PC-3 (cell line): ENCODE measurements at regions not wholly inside any gene's neighbourhood (a gene's known extent, or its start where the extent isn't known, plus 50 kb on each side); places are given as distances from the start of the nearest gene placed in this dataset.
"Not testable (repeated sequence)": the region's sequence is repeated elsewhere in the genome, so short reads cannot be mapped to it uniquely, and the experiment has no call there.

Experiments used
- ATAC-seq: fragments of 200-7000 bp; cut with Tn5 transposase; 2 replicates; pipeline ENCODE4 v1.9.1; 2020; ENCODE audit warnings: mild to moderate bottlenecking, moderate library complexity
- BruUV-seq: library from RNA; stranded (reverse); fragments of 400-500 nt; replicated peaks from 2 replicates; lab custom pipeline; 2021; lab: Mats Ljungman, UMichigan
- CTCF ChIA-PET: fragments of 300-600 bp; sonication (Branson Sonifier 250); formaldehyde crosslinking; loops from one replicate; lab custom pipeline; 2022; ENCODE audit warnings: antibody characterized with exemption; lab: Charles Lee
- POLR2A ChIA-PET: fragments of 300-600 bp; sonication (Branson Sonifier 250); formaldehyde crosslinking; loops from one replicate; lab custom pipeline; 2022; ENCODE audit warnings: antibody characterized with exemption; ENCODE audit not compliant: unreplicated experiment; lab: Charles Lee
- DNase-seq: peaks from one replicate; pipeline ENCODE4 v3.0.0-alpha.2; 2015
- H2AFZ ChIP-seq: fragments of 300-600 bp; sonication (generic); 2 replicates; pipeline ENCODE4 v1.6.0; 2016; ENCODE audit warnings: antibody characterized with exemption, low read length
- H3F3A ChIP-seq: fragments of 300-600 bp; sonication (generic); one replicate; pipeline ENCODE4 v1.6.0; 2017; ENCODE audit warnings: antibody characterized with exemption, low read length, control low read depth, mild to moderate bottlenecking; ENCODE audit not compliant: unreplicated experiment
- H3K27ac ChIP-seq: fragments of 300-600 bp; sonication (generic); 2 replicates; pipeline ENCODE4 v1.5.1; 2016; ENCODE audit warnings: mild to moderate bottlenecking, low read length
- H3K27me3 ChIP-seq: fragments of 300-600 bp; sonication (generic); 2 replicates; pipeline ENCODE4 v1.6.1; 2016; ENCODE audit warnings: low read length, mixed read lengths
- H3K36me3 ChIP-seq: fragments of 300-600 bp; sonication (generic); 2 replicates; pipeline ENCODE4 v1.6.1; 2016; ENCODE audit warnings: low read depth, mixed run types, low read length, mixed read lengths
- H3K4me1 ChIP-seq: fragments of 300-600 bp; sonication (generic); 2 replicates; pipeline ENCODE4 v1.5.1; 2016; ENCODE audit warnings: low read length; ENCODE audit not compliant: insufficient read depth
- H3K4me2 ChIP-seq: fragments of 300-600 bp; sonication (generic); 2 replicates; pipeline ENCODE4 v1.6.0; 2016; ENCODE audit warnings: low read length
- H3K4me3 ChIP-seq: fragments of 300-600 bp; sonication (generic); 2 replicates; pipeline ENCODE4 v1.5.1; 2016; ENCODE audit warnings: mild to moderate bottlenecking, low read length, mixed read lengths
- H3K79me2 ChIP-seq: fragments of 300-600 bp; sonication (generic); 2 replicates; pipeline ENCODE4 v1.6.1; 2017; ENCODE audit warnings: low read length, mixed read lengths
- H3K9ac ChIP-seq: fragments of 300-600 bp; sonication (generic); 2 replicates; pipeline ENCODE4 v1.6.0; 2016; ENCODE audit warnings: mild to moderate bottlenecking, low read length
- H3K9me2 ChIP-seq: fragments of 300-600 bp; sonication (generic); replicated peaks from 2 replicates; pipeline ENCODE4 v1.6.1; 2016; ENCODE audit warnings: mixed run types, low read length, mixed read lengths
- H3K9me3 ChIP-seq: fragments of 300-600 bp; sonication (generic); 2 replicates; pipeline ENCODE4 v1.6.1; 2016; ENCODE audit warnings: low read length, mixed read lengths
- H4K20me1 ChIP-seq: fragments of 300-600 bp; sonication (generic); 2 replicates; pipeline ENCODE4 v1.6.1; 2016; ENCODE audit warnings: low read length, mixed read lengths
- EZH2 ChIP-seq: fragments of 300-600 bp; sonication (generic); IDR thresholded peaks from one replicate; pipeline ENCODE4 v1.6.1; 2017; ENCODE audit warnings: antibody characterized with exemption, mild to moderate bottlenecking, low read length; ENCODE audit not compliant: unreplicated experiment
- EZH2phosphoT487 ChIP-seq: fragments of 300-600 bp; sonication (generic); IDR thresholded peaks from 2 replicates; pipeline ENCODE4 v1.6.1; 2018; ENCODE audit warnings: mild to moderate bottlenecking, antibody characterized with exemption, low read length, borderline replicate concordance
- intact Hi-C: fragments of 100-400 bp; cut with micrococcal nuclease; formaldehyde crosslinking; loops from 2 replicates; pipeline ENCODE4 v1.9.0; 2023
- TF ChIP-seq, protein P1 (sequence below): fragments of 300-600 bp; sonication (generic); conservative IDR thresholded peaks from 2 replicates; pipeline ENCODE4 v1.5.1; 2017; ENCODE audit warnings: antibody characterized with exemption, low read depth, mild to moderate bottlenecking, low read length

DNA sequence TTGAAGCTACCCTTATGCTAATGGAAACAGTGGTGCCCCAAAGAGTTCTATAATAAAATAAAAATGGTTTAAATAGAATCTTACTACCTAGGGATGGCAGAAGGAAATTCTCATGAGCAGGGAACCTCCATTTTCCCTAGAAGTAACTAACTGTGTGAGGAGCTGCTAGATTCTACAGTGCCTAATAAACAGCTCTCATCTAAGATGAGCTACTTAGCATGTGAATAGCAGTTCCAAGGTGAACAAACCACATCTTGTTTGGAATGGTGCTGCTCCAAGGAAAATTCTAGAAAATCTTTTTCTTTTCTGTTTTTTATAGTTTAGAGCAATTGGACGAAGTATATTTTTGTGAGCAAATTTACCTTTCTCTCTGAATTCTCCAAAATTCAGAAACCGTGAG lies 1015.3 kb upstream of the NOVA1 start:
- no peak for ATAC-seq
- Histone ChIP-seq H4K20me1 (no peaks in the 10 kb centered on the region), H3F3A (no peaks in the 10 kb centered on the region), H3K4me3 (no peak overlapping the region), H3K9me3 (no peaks in the 10 kb centered on the region), H3K27ac (no peak overlapping the region), H3K27me3 (no peaks in the 10 kb centered on the region), H3K79me2 (no peaks in the 10 kb centered on the region), H3K4me2 (no peak overlapping the region), H3K4me1 (no peaks in the 10 kb centered on the region), H2AFZ (no peak overlapping the region), H3K36me3 (no peaks in the 10 kb centered on the region), H3K9me2 (no peaks in the 10 kb centered on the region), H3K9ac (no peak overlapping the region)
- no TSS peak for BruUV-seq
- CTCF ChIA-PET = no interaction called here
- TF ChIP-seq EZH2phosphoT487 (no peak), EZH2 (no peak)
- TF ChIP-seq, protein P1, sequence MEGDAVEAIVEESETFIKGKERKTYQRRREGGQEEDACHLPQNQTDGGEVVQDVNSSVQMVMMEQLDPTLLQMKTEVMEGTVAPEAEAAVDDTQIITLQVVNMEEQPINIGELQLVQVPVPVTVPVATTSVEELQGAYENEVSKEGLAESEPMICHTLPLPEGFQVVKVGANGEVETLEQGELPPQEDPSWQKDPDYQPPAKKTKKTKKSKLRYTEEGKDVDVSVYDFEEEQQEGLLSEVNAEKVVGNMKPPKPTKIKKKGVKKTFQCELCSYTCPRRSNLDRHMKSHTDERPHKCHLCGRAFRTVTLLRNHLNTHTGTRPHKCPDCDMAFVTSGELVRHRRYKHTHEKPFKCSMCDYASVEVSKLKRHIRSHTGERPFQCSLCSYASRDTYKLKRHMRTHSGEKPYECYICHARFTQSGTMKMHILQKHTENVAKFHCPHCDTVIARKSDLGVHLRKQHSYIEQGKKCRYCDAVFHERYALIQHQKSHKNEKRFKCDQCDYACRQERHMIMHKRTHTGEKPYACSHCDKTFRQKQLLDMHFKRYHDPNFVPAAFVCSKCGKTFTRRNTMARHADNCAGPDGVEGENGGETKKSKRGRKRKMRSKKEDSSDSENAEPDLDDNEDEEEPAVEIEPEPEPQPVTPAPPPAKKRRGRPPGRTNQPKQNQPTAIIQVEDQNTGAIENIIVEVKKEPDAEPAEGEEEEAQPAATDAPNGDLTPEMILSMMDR = no peak
- intact Hi-C loops = no loop called here
- POLR2A ChIA-PET = no interaction called here
- no peak for DNase-seq

DNA sequence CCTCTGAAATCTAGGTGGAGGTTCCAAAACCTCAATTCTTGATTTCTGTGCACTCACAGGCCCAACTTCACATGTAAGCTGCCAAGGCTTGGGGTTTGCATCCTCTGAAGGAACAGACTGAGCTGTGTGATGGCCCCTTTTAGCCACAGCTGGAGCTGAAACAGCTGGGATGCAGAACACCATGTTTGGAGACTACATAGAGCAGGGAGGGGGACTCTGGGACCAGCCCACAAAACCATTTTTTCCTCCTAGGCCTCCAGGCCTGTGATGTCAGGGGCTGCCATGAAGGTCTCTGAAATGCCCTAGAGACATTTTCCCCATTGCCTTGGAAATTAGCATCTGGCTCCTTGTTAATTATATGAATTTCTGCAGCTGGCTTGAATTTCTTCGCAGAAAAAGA lies 1025.9 kb upstream of the NOVA1 start:
- no peaks in the 10 kb centered on the region for H3K4me1 ChIP-seq
- H3K27me3 ChIP-seq = no peaks in the 10 kb centered on the region
- BruUV-seq = no TSS peak
- DNase-seq = no peak
- ChIA-PET CTCF (no interaction called here), POLR2A (no interaction called here)
- intact Hi-C loops = no loop called here
- H3K79me2 ChIP-seq = no peaks in the 10 kb centered on the region
- H3K36me3 ChIP-seq = no peaks in the 10 kb centered on the region
- no peaks in the 10 kb centered on the region for H4K20me1 ChIP-seq
- no peak overlapping the region for H3K4me2 ChIP-seq
- H2AFZ ChIP-seq = no peak overlapping the region
- H3K9me2 ChIP-seq = no peaks in the 10 kb centered on the region
- no peak overlapping the region for H3K4me3 ChIP-seq
- H3K9ac ChIP-seq = no peak overlapping the region
- ATAC-seq = no peak
- TF ChIP-seq EZH2phosphoT487 (no peak), EZH2 (no peak)
- TF ChIP-seq, protein P1 = no peak
- H3F3A ChIP-seq = no peaks in the 10 kb centered on the region
- H3K9me3 ChIP-seq = 0 out of 2 replicates have a peak, but pooled peaks cover 9% of the 10 kb centered on the region
- no peak overlapping the region for H3K27ac ChIP-seq

DNA sequence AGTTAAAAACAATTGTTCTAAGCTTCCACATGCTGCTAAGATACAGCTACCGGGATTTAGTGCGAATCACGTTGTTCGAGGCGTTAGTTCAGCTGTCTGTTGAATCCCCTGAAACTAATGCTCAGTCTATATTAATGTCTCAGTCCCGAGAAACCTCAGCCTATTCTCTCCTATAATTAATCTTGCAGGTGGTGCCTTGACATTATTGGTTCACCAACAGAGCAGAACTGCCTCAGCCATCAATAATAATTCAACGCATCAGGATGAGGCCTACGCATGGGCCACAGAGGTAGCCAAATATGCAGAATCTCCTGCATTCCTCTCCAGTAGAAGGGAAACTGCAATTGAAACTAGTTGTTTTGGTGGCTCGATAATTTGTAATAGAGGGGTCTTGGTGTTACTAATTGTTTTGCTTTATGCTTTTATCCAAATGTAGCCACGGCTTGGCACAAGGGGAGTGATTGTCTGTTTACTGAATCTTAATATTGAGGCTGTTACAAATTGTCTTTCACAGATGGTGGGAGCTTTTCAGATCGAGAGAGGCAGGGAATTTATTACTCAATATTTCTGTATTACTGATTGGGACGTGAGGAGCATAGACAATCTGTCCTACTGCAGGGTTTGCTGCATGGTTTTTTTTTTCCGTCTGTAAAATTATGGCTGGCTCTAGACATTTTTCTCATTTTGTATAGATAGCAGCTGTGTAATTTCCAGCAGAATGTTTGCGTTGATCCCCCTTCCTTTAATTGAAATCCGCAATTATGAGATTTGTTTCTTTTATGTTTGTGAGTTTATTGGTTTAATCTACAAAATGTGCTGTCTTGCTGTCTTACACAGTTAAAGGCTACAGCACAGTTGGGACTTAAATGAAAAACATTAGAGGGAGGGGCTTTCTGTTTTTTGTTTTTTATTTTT lies 1036.5 kb upstream of the NOVA1 start:
- POLR2A ChIA-PET = no interaction called here

DNA sequence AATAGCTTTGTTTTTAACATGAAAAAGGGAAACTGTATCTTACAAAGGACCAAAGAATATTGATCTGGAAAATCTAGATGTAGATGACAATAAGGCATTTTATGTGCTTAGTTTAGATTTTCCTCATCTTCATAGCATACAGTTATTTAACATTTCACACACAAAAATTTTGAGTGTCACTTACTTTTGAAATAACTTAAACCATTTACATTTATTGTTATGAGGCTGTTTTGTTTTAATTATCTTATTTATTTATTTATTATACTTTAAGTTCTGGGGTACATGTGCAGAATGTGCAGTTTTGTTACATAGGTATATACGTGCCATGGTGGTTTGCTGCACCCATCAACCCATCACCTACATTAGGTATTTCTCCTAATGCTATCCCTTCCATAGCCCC lies 1042.9 kb upstream of the NOVA1 start:
- peaks cover 10% of the 10 kb centered on the region; the same call in 1 of the 2 replicates for H3K4me1 ChIP-seq
- H3K79me2 ChIP-seq, intact Hi-C loops, CTCF ChIA-PET, H3K27me3 ChIP-seq, H3K9me2 ChIP-seq, H3F3A ChIP-seq, H3K4me3 ChIP-seq, H3K9ac ChIP-seq, BruUV-seq, POLR2A ChIA-PET, H4K20me1 ChIP-seq, H3K27ac ChIP-seq, DNase-seq, ATAC-seq, H3K36me3 ChIP-seq, H3K4me2 ChIP-seq, H3K9me3 ChIP-seq, H2AFZ ChIP-seq: not testable (repeated sequence)

More for the DNA sequence above, 1036.5 kb upstream of the NOVA1 start:
- Histone ChIP-seq H3K27ac (no peak overlapping the region), H2AFZ (no peak overlapping the region), H3K4me1 (no peaks in the 10 kb centered on the region), H3K79me2 (no peaks in the 10 kb centered on the region), H3K4me3 (no peak overlapping the region), H3K36me3 (no peaks in the 10 kb centered on the region), H3K4me2 (no peak overlapping the region), H3K9me3 (no peaks in the 10 kb centered on the region), H3K9ac (no peak overlapping the region), H4K20me1 (no peaks in the 10 kb centered on the region), H3K27me3 (no peaks in the 10 kb centered on the region), H3F3A (no peaks in the 10 kb centered on the region), H3K9me2 (no peaks in the 10 kb centered on the region)
- no peak for TF ChIP-seq EZH2phosphoT487
- TF ChIP-seq EZH2 = no peak
- TF ChIP-seq, protein P1 = no peak
- DNase-seq (no peak), ATAC-seq (no peak)
- CTCF ChIA-PET = no interaction called here
- BruUV-seq = no TSS peak
- intact Hi-C loops = no loop called here
